Activated T-helper 1 cell treated with anti-CD3 and anti-CD28 coated beads, Interleukin-12 subunit alpha, Interleukin-12 subunit beta, Interleukin-2, Interleukin-4 antibody, amounts not matched to agents 30 ng/mL and 10 ng/mL and 1 ng/mL, durations not matched to agents 14 hours and 24 hours and 36 hours (primary cell): ENCODE measurements at regions not wholly inside any gene's neighbourhood (a gene's known extent, or its start where the extent isn't known, plus 50 kb on each side); places are given as distances from the start of the nearest gene placed in this dataset.

Experiments
- DNase-seq: peaks from one replicate; pipeline ENCODE4 v3.0.0; 2021; ENCODE audit warnings: low spot score
- H3K27ac Mint-ChIP-seq: one replicate; pipeline ENCODE4 v1.8.0; 2021; ENCODE audit warnings: mild to moderate bottlenecking, mixed read lengths
- H3K27me3 Mint-ChIP-seq: one replicate; pipeline ENCODE4 v1.8.0; 2022; ENCODE audit warnings: mild to moderate bottlenecking, moderate library complexity, mixed read lengths; ENCODE audit not compliant: insufficient read depth
- H3K36me3 Mint-ChIP-seq: one replicate; pipeline ENCODE4 v1.8.0; 2021; ENCODE audit warnings: low read depth, mixed read lengths
- H3K4me1 Mint-ChIP-seq: one replicate; pipeline ENCODE4 v1.8.0; 2021; ENCODE audit warnings: low read depth, mixed read lengths
- H3K4me3 Mint-ChIP-seq: one replicate; pipeline ENCODE4 v1.8.0; 2021; ENCODE audit warnings: mild to moderate bottlenecking, moderate library complexity, mixed read lengths
- H3K9me3 Mint-ChIP-seq: one replicate; pipeline ENCODE4 v1.8.0; 2021; ENCODE audit warnings: mixed read lengths
- intact Hi-C: fragments of 100-400 bp; cut with micrococcal nuclease; formaldehyde crosslinking; loops from one replicate; pipeline ENCODE4 v1.15.1; 2024

GRCh38 chr16:35480988-35481387 is 2021.6 kb downstream of the TP53TG3F start:
- Mint-ChIP-seq H3K27me3 (no peaks in the 10 kb centered on the region), H3K4me3 (no peak overlapping the region), H3K9me3 (peaks cover 31% of the 10 kb centered on the region), H3K36me3 (no peaks in the 10 kb centered on the region), H3K27ac (no peak overlapping the region), H3K4me1 (no peaks in the 10 kb centered on the region)
- no peak for DNase-seq
- intact Hi-C loops: no loop called here

GRCh38 chr16:35485915-35486314 is 2026.5 kb downstream of the TP53TG3F start:
- Mint-ChIP-seq H3K4me3 (no peak overlapping the region), H3K27me3 (no peaks in the 10 kb centered on the region), H3K9me3 (peaks cover 45% of the 10 kb centered on the region), H3K4me1 (no peaks in the 10 kb centered on the region), H3K36me3 (no peaks in the 10 kb centered on the region), H3K27ac (no peak overlapping the region)
- DNase-seq: no peak
- intact Hi-C loops: no loop called here

- H3K27ac Mint-ChIP-seq: no peak overlapping the region
- peaks cover 50% of the 10 kb centered on the region for H3K9me3 Mint-ChIP-seq
- no peaks in the 10 kb centered on the region for H3K36me3 Mint-ChIP-seq
- no peak for DNase-seq
- intact Hi-C loops: no loop called here
- H3K4me1 Mint-ChIP-seq: no peaks in the 10 kb centered on the region
- H3K4me3 Mint-ChIP-seq: no peak overlapping the region
- H3K27me3 Mint-ChIP-seq: no peaks in the 10 kb centered on the region
Measured at GRCh38 chr16:35492225-35492624, 2032.8 kb downstream of the TP53TG3F start.

- no peaks in the 10 kb centered on the region for H3K36me3 Mint-ChIP-seq
- no peak for DNase-seq
- no peak overlapping the region for H3K4me3 Mint-ChIP-seq
Measured at GRCh38 chr16:35497399-35497798, 2038.0 kb downstream of the TP53TG3F start.

GRCh38 chr16:35506018-35506897 is 2046.8 kb downstream of the TP53TG3F start:
- Mint-ChIP-seq H3K4me3 (no peak overlapping the region), H3K4me1 (no peaks in the 10 kb centered on the region), H3K9me3 (peaks cover 37% of the 10 kb centered on the region), H3K27me3 (no peaks in the 10 kb centered on the region), H3K27ac (no peak overlapping the region), H3K36me3 (no peaks in the 10 kb centered on the region)
- intact Hi-C loops: no loop called here
- DNase-seq: no peak

More at GRCh38 chr16:35497399-35497798, 2038.0 kb downstream of the TP53TG3F start:
- Mint-ChIP-seq H3K4me1 (no peaks in the 10 kb centered on the region), H3K27me3 (no peaks in the 10 kb centered on the region), H3K27ac (no peak overlapping the region), H3K9me3 (peaks cover 44% of the 10 kb centered on the region)
- intact Hi-C loops: no loop called here

GRCh38 chr16:35506898-35507194 is 2047.4 kb downstream of the TP53TG3F start:
- DNase-seq: no peak
- no peak overlapping the region for H3K27ac Mint-ChIP-seq
- H3K27me3 Mint-ChIP-seq: no peaks in the 10 kb centered on the region
- H3K9me3 Mint-ChIP-seq: peaks cover 36% of the 10 kb centered on the region
- no peaks in the 10 kb centered on the region for H3K36me3 Mint-ChIP-seq
- H3K4me3 Mint-ChIP-seq: no peak overlapping the region
- intact Hi-C loops: no loop called here
- no peaks in the 10 kb centered on the region for H3K4me1 Mint-ChIP-seq

GRCh38 chr16:35510701-35511100 is 2051.3 kb downstream of the TP53TG3F start:
- Mint-ChIP-seq H3K36me3 (no peaks in the 10 kb centered on the region), H3K4me1 (no peaks in the 10 kb centered on the region), H3K27ac (no peak overlapping the region), H3K27me3 (no peaks in the 10 kb centered on the region), H3K9me3 (peaks cover 25% of the 10 kb centered on the region), H3K4me3 (no peak overlapping the region)
- intact Hi-C loops: no loop called here
- DNase-seq: no peak

- Mint-ChIP-seq H3K9me3 (peaks cover 33% of the 10 kb centered on the region), H3K4me1 (no peaks in the 10 kb centered on the region), H3K27me3 (no peaks in the 10 kb centered on the region), H3K27ac (no peak overlapping the region), H3K4me3 (no peak overlapping the region), H3K36me3 (no peaks in the 10 kb centered on the region)
- no peak for DNase-seq
- intact Hi-C loops: no loop called here
Measured at GRCh38 chr16:35516551-35516950, 2057.1 kb downstream of the TP53TG3F start.

GRCh38 chr16:35516971-35517370 is 2057.6 kb downstream of the TP53TG3F start:
- Mint-ChIP-seq H3K4me3 (no peak overlapping the region), H3K9me3 (peaks cover 37% of the 10 kb centered on the region), H3K36me3 (no peaks in the 10 kb centered on the region), H3K4me1 (no peaks in the 10 kb centered on the region), H3K27ac (no peak overlapping the region), H3K27me3 (no peaks in the 10 kb centered on the region)
- no peak for DNase-seq
- intact Hi-C loops: no loop called here

- intact Hi-C loops: no loop called here
- no peaks in the 10 kb centered on the region for H3K4me1 Mint-ChIP-seq
- H3K4me3 Mint-ChIP-seq: no peak overlapping the region
- peaks cover 49% of the 10 kb centered on the region for H3K9me3 Mint-ChIP-seq
- DNase-seq: no peak
- H3K36me3 Mint-ChIP-seq: no peaks in the 10 kb centered on the region
- no peaks in the 10 kb centered on the region for H3K27me3 Mint-ChIP-seq
- H3K27ac Mint-ChIP-seq: no peak overlapping the region
Measured at GRCh38 chr16:35523991-35524390, 2064.6 kb downstream of the TP53TG3F start.

GRCh38 chr16:35525979-35526590 is 2066.7 kb downstream of the TP53TG3F start:
- no peaks in the 10 kb centered on the region for H3K4me1 Mint-ChIP-seq
- no peak overlapping the region for H3K4me3 Mint-ChIP-seq
- no peak overlapping the region for H3K27ac Mint-ChIP-seq
- no peaks in the 10 kb centered on the region for H3K27me3 Mint-ChIP-seq
- no peaks in the 10 kb centered on the region for H3K36me3 Mint-ChIP-seq
- intact Hi-C loops: no loop called here
- no peak for DNase-seq
- peaks cover 43% of the 10 kb centered on the region for H3K9me3 Mint-ChIP-seq

GRCh38 chr16:35532576-35532975 is 2073.2 kb downstream of the TP53TG3F start:
- Mint-ChIP-seq H3K4me3 (no peak overlapping the region), H3K36me3 (no peaks in the 10 kb centered on the region), H3K27me3 (no peaks in the 10 kb centered on the region), H3K9me3 (peaks cover 20% of the 10 kb centered on the region), H3K27ac (no peak overlapping the region), H3K4me1 (no peaks in the 10 kb centered on the region)
- DNase-seq: no peak
- intact Hi-C loops: no loop called here

- intact Hi-C loops: no loop called here
- H3K27ac Mint-ChIP-seq: no peak overlapping the region
Measured at GRCh38 chr16:35533683-35534082, 2074.3 kb downstream of the TP53TG3F start.

More at GRCh38 chr16:35533683-35534082, 2074.3 kb downstream of the TP53TG3F start:
- Mint-ChIP-seq H3K9me3 (peaks cover 19% of the 10 kb centered on the region), H3K36me3 (no peaks in the 10 kb centered on the region), H3K27me3 (no peaks in the 10 kb centered on the region), H3K4me1 (no peaks in the 10 kb centered on the region), H3K4me3 (no peak overlapping the region)
- no peak for DNase-seq
